ENCODE measurements at regions not wholly inside any gene's neighbourhood (a gene's known extent, or its start where the extent isn't known, plus 50 kb on each side); places are given as distances from the start of the nearest gene placed in this dataset.

- TF ChIP-seq CTCF (IDR thresholded peaks at IDR 0.05; ENCODE audit: insufficient read depth, low read length) (no peak), GABPA (IDR thresholded peaks at IDR 0.05; ENCODE audit: low read depth) (no peak), POLR2AphosphoS5 (IDR thresholded peaks at IDR 0.05; ENCODE audit: low read depth) (no peak)
Measured at GRCh38 chr3:180825964-180826363, 86.5 kb upstream of the FXR1 start.
